ENCODE measurements at regions not wholly inside any gene's neighbourhood (a gene's known extent, or its start where the extent isn't known, plus 50 kb on each side); places are given as distances from the start of the nearest gene placed in this dataset.

GRCh38 chr6:133743621-133744020, 145.3 kb upstream of the TCF21 start:
- no peak for TF ChIP-seq CTCF (conservative IDR thresholded peaks at IDR 0.05)
- no peak for TF ChIP-seq ZFX (IDR thresholded peaks at IDR 0.05)
